ENCODE measurements at regions not wholly inside any gene's neighbourhood (a gene's known extent, or its start where the extent isn't known, plus 50 kb on each side); places are given as distances from the start of the nearest gene placed in this dataset.

GRCh38 chr6:133683308-133683580 is 205.7 kb upstream of the TCF21 start:
- no peak overlapping the region for H3K9ac ChIP-seq (replicated peaks; ENCODE audit: extremely low read depth, insufficient read depth, low read length)
- H3K27me3 ChIP-seq (ENCODE audit: control insufficient read depth in 2 of 2, insufficient read depth in 2 of 2, low read length in 2 of 2): no peaks in the 10 kb centered on the region
- H4K20me1 ChIP-seq (replicated peaks; ENCODE audit: control insufficient read depth, extremely low read depth, insufficient read depth, low read length): no peaks in the 10 kb centered on the region
- H3K9me1 ChIP-seq (replicated peaks; ENCODE audit: control insufficient read depth, extremely low read depth, insufficient read depth, low read length): no peaks in the 10 kb centered on the region
- dilution Hi-C loops (cut with MboI; ENCODE audit: extremely low pct_ligation_motif_present, low sequenced_read_pairs): no loop called here
- intact Hi-C loops (cut with micrococcal nuclease): no loop called here
- H2AFZ ChIP-seq (ENCODE audit: low read depth, low read length): no peak overlapping the region
- FAIRE-seq: no peak
- POLR2A ChIA-PET: no interaction called here
- BruUV-seq (replicated peaks): no TSS peak
- DNase-seq (ENCODE audit: low read depth, low spot score): no peak
- no peak overlapping the region for H3K4me3 ChIP-seq (replicated peaks in 1 of 3; ENCODE audit: insufficient read depth in 1 of 3, low read depth in 1 of 3, low read length in 3 of 3)
- CTCF ChIA-PET: no interaction called here
- no peaks in the 10 kb centered on the region for H3K79me2 ChIP-seq (ENCODE audit: control insufficient read depth, insufficient read depth, low read length)
- TF ChIP-seq FOS (IDR thresholded peaks at IDR 0.05; ENCODE audit: borderline replicate concordance, insufficient read depth, low read length): no peak
- no peak for TF ChIP-seq GATA2 (IDR thresholded peaks at IDR 0.05; ENCODE audit: insufficient read depth, insufficient read length, low read depth, low read length)
- no peak for TF ChIP-seq CTCF (IDR thresholded peaks at IDR 0.05; ENCODE audit: extremely low read depth in 1 of 2, insufficient read depth in 1 of 2, low read depth in 1 of 2, low read length in 2 of 2)
- TF ChIP-seq MYC (IDR thresholded peaks at IDR 0.05; ENCODE audit: low read depth, low read length): no peak
- no peak for TF ChIP-seq EZH2 (IDR thresholded peaks at IDR 0.05; ENCODE audit: borderline replicate concordance, low read depth, low read length, severe bottlenecking)
- TF ChIP-seq, protein P1, sequence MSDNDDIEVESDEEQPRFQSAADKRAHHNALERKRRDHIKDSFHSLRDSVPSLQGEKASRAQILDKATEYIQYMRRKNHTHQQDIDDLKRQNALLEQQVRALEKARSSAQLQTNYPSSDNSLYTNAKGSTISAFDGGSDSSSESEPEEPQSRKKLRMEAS (IDR thresholded peaks at IDR 0.05; ENCODE audit: insufficient read depth, insufficient read length): no peak
- no peak for TF ChIP-seq POLR2AphosphoS5 (IDR thresholded peaks at IDR 0.05; ENCODE audit: insufficient read depth, low read depth, low read length)
- no peak for TF ChIP-seq JUN (IDR thresholded peaks at IDR 0.05; ENCODE audit: borderline replicate concordance, insufficient read depth, insufficient read length, low read depth)
- TF ChIP-seq POLR2A (IDR thresholded peaks at IDR 0.05; ENCODE audit: low read depth, low read length): no peak
- H3K4me1 ChIP-seq (ENCODE audit: control insufficient read depth, extremely low read depth, insufficient read depth, low read length): no peaks in the 10 kb centered on the region
- H3K27ac ChIP-seq (ENCODE audit: insufficient read depth, low read depth, low read length): no peak overlapping the region
- no peak overlapping the region for H3K4me2 ChIP-seq (ENCODE audit: insufficient read depth, low read length)
- H3K9me3 ChIP-seq (replicated peaks; ENCODE audit: control insufficient read depth, insufficient read depth, low read length): no peaks in the 10 kb centered on the region
- no peaks in the 10 kb centered on the region for H3K36me3 ChIP-seq (ENCODE audit: control insufficient read depth in 2 of 2, extremely low read depth in 1 of 2, insufficient read depth in 2 of 2, low read length in 2 of 2)
